GM12865 (cell line): ENCODE measurements at regions not wholly inside any gene's neighbourhood (a gene's known extent, or its start where the extent isn't known, plus 50 kb on each side); places are given as distances from the start of the nearest gene placed in this dataset.

Experiments
- DNase-seq: peaks from one replicate; pipeline ENCODE4 v3.0.0; 2010; ENCODE audit warnings: low read depth
- H3K4me3 ChIP-seq: 2 replicates; pipeline ENCODE4 v1.5.1; 2011; ENCODE audit warnings: mild to moderate bottlenecking, low read depth, low read length, control low read depth
- TF ChIP-seq, protein P1 (sequence below): IDR thresholded peaks from 2 replicates; pipeline ENCODE4 v1.5.1; 2011; ENCODE audit warnings: low read length, control low read depth, low read depth, inconsistent platforms; ENCODE audit not compliant: insufficient read depth; ENCODE audit errors: missing control alignments

DNA sequence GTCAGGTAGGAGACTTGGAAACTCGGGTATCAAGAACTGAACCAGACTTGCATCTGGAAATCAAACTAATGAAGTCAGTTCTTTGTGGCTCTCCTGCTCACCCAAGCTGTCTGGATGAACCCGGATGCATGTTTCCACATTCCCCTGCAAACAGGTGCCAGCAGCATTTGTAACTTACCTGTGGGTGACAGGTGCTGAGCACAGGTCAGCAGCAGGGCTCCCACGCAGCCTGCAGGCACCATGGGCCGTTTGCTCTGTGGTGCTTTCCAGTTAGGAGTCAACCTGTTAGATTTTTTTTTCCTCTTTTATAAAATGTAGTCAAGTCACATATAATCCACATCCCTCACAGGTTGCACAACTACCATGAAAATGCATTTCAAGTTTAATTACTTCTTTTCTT is 385.6 kb upstream of the ADGRL3 start:
- TF ChIP-seq, protein P1, sequence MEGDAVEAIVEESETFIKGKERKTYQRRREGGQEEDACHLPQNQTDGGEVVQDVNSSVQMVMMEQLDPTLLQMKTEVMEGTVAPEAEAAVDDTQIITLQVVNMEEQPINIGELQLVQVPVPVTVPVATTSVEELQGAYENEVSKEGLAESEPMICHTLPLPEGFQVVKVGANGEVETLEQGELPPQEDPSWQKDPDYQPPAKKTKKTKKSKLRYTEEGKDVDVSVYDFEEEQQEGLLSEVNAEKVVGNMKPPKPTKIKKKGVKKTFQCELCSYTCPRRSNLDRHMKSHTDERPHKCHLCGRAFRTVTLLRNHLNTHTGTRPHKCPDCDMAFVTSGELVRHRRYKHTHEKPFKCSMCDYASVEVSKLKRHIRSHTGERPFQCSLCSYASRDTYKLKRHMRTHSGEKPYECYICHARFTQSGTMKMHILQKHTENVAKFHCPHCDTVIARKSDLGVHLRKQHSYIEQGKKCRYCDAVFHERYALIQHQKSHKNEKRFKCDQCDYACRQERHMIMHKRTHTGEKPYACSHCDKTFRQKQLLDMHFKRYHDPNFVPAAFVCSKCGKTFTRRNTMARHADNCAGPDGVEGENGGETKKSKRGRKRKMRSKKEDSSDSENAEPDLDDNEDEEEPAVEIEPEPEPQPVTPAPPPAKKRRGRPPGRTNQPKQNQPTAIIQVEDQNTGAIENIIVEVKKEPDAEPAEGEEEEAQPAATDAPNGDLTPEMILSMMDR = no peak
- H3K4me3 ChIP-seq = no peak overlapping the region
- no peak for DNase-seq

DNA sequence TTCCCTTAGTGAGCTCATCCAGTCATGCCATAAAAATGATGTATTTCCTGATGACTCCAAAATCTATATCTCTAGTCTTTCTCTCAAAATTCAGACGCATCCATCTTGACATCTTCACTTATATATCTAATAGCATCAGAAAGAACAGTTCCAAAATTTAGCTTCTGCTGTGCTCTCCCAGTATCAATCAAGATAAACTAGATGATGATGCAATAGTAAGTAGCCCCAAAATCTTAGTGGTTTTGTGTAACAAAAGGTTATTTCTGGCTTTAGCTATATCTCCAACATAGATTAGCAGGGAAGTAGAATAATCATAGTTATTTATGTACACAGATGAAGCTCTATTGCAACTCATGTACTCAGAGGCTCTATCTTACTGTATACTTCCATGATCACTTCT is 382.5 kb upstream of the ADGRL3 start:
- no peak overlapping the region for H3K4me3 ChIP-seq
- DNase-seq = no peak
- TF ChIP-seq, protein P1 = no peak

DNA sequence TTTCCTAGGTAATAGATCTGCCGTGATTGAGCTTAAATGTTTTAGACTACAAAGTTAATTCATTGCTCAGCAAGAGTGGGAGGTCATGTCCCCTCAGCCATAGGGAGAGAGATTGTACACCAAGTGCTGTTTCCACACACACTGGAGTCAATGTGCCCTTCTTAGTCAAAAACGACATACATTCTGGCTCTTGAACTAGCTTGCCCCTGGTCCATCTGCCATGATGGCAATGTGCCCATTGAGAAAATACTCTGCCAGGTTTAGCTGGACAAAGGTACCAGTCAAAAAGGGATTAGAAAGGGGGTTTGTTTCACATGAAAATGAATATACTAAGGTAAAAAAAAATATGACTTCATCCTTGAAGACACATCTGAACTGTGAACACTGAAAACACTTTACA is 377.1 kb upstream of the ADGRL3 start:
- H3K4me3 ChIP-seq = no peak overlapping the region
- TF ChIP-seq, protein P1 = no peak
- DNase-seq = no peak

DNA sequence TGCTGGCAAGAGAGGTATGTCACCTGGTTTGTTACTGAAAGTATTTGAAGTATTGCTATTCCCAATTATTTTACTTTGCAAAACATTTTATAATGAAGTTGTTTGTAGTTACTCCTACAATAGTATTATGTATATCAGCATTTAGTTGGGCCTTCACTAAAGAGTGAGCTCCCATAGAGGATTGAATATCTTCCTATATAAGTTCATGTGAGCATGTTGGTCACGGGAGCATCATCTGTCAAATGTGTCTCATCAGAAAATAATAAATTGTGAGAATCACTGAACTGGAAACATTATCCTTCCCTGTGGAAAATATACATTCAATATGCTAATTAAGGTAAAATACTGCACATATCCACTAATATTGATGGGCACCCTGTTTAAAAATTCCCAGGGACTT is 360.1 kb upstream of the ADGRL3 start:
- TF ChIP-seq, protein P1 = no peak
- H3K4me3 ChIP-seq = no peak overlapping the region
- no peak for DNase-seq

DNA sequence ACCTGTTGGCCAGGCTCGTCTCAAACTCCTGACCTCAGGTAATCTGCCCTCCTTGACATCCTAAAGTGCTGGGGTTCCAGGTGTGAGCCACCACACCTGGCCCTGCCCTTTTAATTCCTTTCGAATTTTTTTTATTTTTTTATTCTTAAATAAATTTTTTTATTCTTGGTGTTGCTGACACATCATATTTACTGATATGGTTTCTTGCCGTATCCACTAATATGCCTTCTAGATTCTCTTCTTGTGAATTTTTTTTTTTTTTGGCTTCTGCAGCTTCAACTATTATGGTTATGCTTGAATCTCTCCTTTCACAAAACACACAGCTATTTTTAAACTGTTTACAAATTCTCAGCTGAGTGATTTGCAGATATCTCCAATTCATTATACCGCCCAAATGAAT is 353.4 kb upstream of the ADGRL3 start:
- no peak overlapping the region for H3K4me3 ChIP-seq
- TF ChIP-seq, protein P1 = no peak
- no peak for DNase-seq

DNA sequence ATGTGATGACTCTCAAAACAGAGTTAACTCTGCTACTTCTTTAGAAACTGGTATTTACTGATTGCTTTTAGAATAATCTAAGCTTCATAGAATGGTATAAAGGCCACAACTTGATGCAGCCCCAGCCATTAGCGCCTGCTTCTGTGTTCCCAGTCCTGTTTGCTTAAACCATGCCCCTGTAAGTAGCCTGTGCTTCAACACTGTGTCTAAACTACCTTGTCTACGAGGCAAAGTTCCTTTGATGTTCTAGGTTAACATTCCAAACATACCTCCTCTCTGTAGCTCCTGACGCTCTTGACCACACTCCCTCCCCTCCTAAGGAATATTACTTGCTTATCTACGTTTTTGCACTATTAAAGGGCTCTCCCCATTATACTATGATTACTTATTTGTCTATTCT is 352.5 kb upstream of the ADGRL3 start:
- DNase-seq = no peak
- TF ChIP-seq, protein P1 = no peak
- H3K4me3 ChIP-seq = no peak overlapping the region

DNA sequence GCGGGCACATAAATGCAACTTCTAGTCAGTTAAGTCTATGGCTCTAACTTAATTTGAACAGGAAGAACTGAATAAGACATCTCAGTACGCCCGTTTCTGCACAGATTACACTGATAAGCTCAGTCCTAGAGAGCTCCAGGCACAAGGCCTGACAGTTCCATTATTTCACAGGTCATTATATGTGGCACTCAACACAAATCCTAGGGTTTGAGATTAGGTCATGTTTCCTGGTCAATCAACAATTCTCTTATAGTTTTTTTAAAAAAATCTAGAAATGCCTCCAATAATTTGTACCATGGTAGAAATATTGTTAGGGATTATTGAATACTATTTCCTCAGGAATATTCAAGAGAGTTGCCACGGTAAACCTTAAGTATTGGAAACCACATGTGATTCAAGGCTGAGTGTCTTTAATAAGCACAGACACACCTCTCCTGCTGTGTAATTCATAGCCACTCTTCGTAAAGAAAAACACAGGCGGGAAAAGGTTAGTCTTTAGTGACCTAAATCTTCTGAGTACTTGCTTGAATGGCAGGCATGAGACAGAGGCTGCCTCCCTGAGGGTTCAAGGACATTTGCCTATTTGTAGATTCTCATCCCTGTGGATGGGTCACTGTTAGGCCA is 342.9 kb upstream of the ADGRL3 start:
- H3K4me3 ChIP-seq = no peak overlapping the region
- TF ChIP-seq, protein P1 = no peak
- no peak for DNase-seq
